Muscle layer of duodenum (tissue), 2 donors: ENCODE measurements at regions not wholly inside any gene's neighbourhood (a gene's known extent, or its start where the extent isn't known, plus 50 kb on each side); places are given as distances from the start of the nearest gene placed in this dataset.

ENCODE experiments used
- H3K27ac ChIP-seq: one replicate; pipeline ENCODE4 v1.7.0; 2013; ENCODE audit warnings: mild to moderate bottlenecking, low read length
- H3K27me3 ChIP-seq: one replicate; pipeline ENCODE4 v1.7.0; 2013; ENCODE audit warnings: low read depth, mild to moderate bottlenecking, control low read depth, low read length
- H3K36me3 ChIP-seq, 2 donors: one replicate each; pipeline ENCODE4 v1.7.0; 2013; ENCODE audit warnings: low read length in 2 of 2, control low read depth in 1 of 2, mild to moderate bottlenecking in 1 of 2; ENCODE audit not compliant: insufficient read depth in 2 of 2, control insufficient read depth in 1 of 2
- H3K4me1 ChIP-seq, 2 donors: one replicate each; pipeline ENCODE4 v1.7.0; 2013; ENCODE audit warnings: low read length in 2 of 2, mild to moderate bottlenecking in 2 of 2, control low read depth in 1 of 2, moderate library complexity in 1 of 2; ENCODE audit not compliant: insufficient read depth in 2 of 2, control insufficient read depth in 1 of 2
- H3K4me3 ChIP-seq, 2 donors: one replicate each; pipeline ENCODE4 v1.7.0; 2013; ENCODE audit warnings: low read length in 2 of 2, low read depth in 1 of 2, mild to moderate bottlenecking in 1 of 2
- H3K9me3 ChIP-seq, 2 donors: one replicate each; pipeline ENCODE4 v1.7.0; 2013; ENCODE audit warnings: low read length in 2 of 2, control low read depth in 1 of 2, mild to moderate bottlenecking in 1 of 2; ENCODE audit not compliant: control insufficient read depth in 1 of 2
- donor health status: healthy.

- H3K4me3 ChIP-seq, result no peak overlapping the region
- H3K27ac ChIP-seq, result no peak overlapping the region
- no peaks in the 10 kb centered on the region for H3K36me3 ChIP-seq
These were observed 131.2 kb upstream of the CDH4 start for GRCh38 chr20:61120595-61121515.

GRCh38 chr20:61121661-61122060 is 130.4 kb upstream of the CDH4 start:
- H3K27me3 ChIP-seq, result no peaks in the 10 kb centered on the region
- no peaks in the 10 kb centered on the region for H3K36me3 ChIP-seq
- no peaks in the 10 kb centered on the region for H3K9me3 ChIP-seq
- H3K4me1 ChIP-seq, result no peaks in the 10 kb centered on the region
- no peak overlapping the region for H3K4me3 ChIP-seq
- H3K27ac ChIP-seq, result no peak overlapping the region

More at GRCh38 chr20:61120595-61121515, 131.2 kb upstream of the CDH4 start:
- H3K4me1 ChIP-seq, result no peaks in the 10 kb centered on the region
- no peaks in the 10 kb centered on the region for H3K27me3 ChIP-seq
- H3K9me3 ChIP-seq, result no peaks in the 10 kb centered on the region

- H3K4me3 ChIP-seq, result no peak overlapping the region
- no peaks in the 10 kb centered on the region for H3K27me3 ChIP-seq
These were observed 128.8 kb upstream of the CDH4 start for GRCh38 chr20:61123286-61123685.

GRCh38 chr20:61123751-61124368 is 128.2 kb upstream of the CDH4 start:
- Histone ChIP-seq H3K4me3 (no peak overlapping the region), H3K36me3 (no peaks in the 10 kb centered on the region), H3K4me1 (no peaks in the 10 kb centered on the region), H3K27ac (no peak overlapping the region), H3K27me3 (no peaks in the 10 kb centered on the region), H3K9me3 (no peaks in the 10 kb centered on the region)

More at GRCh38 chr20:61123286-61123685, 128.8 kb upstream of the CDH4 start:
- Histone ChIP-seq H3K27ac (no peak overlapping the region), H3K36me3 (no peaks in the 10 kb centered on the region), H3K4me1 (no peaks in the 10 kb centered on the region), H3K9me3 (no peaks in the 10 kb centered on the region)

GRCh38 chr20:61125076-61125475 is 127.0 kb upstream of the CDH4 start:
- Histone ChIP-seq H3K4me1 (no peaks in the 10 kb centered on the region), H3K36me3 (no peaks in the 10 kb centered on the region), H3K4me3 (no peak overlapping the region), H3K9me3 (no peaks in the 10 kb centered on the region), H3K27ac (no peak overlapping the region), H3K27me3 (no peaks in the 10 kb centered on the region)

- H3K9me3 ChIP-seq, result no peaks in the 10 kb centered on the region
- H3K4me1 ChIP-seq, result no peaks in the 10 kb centered on the region
- no peaks in the 10 kb centered on the region for H3K36me3 ChIP-seq
- no peak overlapping the region for H3K4me3 ChIP-seq
- no peaks in the 10 kb centered on the region for H3K27me3 ChIP-seq
- H3K27ac ChIP-seq, result no peak overlapping the region
These were observed 126.4 kb upstream of the CDH4 start for GRCh38 chr20:61125546-61126180.

- H3K4me1 ChIP-seq, result no peaks in the 10 kb centered on the region
- no peak overlapping the region for H3K4me3 ChIP-seq
- H3K27ac ChIP-seq, result no peak overlapping the region
- no peaks in the 10 kb centered on the region for H3K36me3 ChIP-seq
- no peaks in the 10 kb centered on the region for H3K9me3 ChIP-seq
- H3K27me3 ChIP-seq, result no peaks in the 10 kb centered on the region
These were observed 125.5 kb upstream of the CDH4 start for GRCh38 chr20:61126369-61127195.

GRCh38 chr20:61127311-61128039 is 124.6 kb upstream of the CDH4 start:
- Histone ChIP-seq H3K36me3 (no peaks in the 10 kb centered on the region), H3K27ac (no peak overlapping the region), H3K4me3 (no peak overlapping the region), H3K9me3 (no peaks in the 10 kb centered on the region), H3K4me1 (no peaks in the 10 kb centered on the region), H3K27me3 (no peaks in the 10 kb centered on the region)

- no peaks in the 10 kb centered on the region for H3K9me3 ChIP-seq
- H3K27ac ChIP-seq, result no peak overlapping the region
- no peaks in the 10 kb centered on the region for H3K27me3 ChIP-seq
- no peaks in the 10 kb centered on the region for H3K36me3 ChIP-seq
- H3K4me3 ChIP-seq, result no peak overlapping the region
- H3K4me1 ChIP-seq, result no peaks in the 10 kb centered on the region
These were observed 123.3 kb upstream of the CDH4 start for GRCh38 chr20:61128701-61129269.

GRCh38 chr20:61129311-61129710 is 122.8 kb upstream of the CDH4 start:
- H3K4me1 ChIP-seq, result no peaks in the 10 kb centered on the region
- H3K9me3 ChIP-seq, result no peaks in the 10 kb centered on the region
- H3K4me3 ChIP-seq, result no peak overlapping the region
- no peak overlapping the region for H3K27ac ChIP-seq
- no peaks in the 10 kb centered on the region for H3K27me3 ChIP-seq
- H3K36me3 ChIP-seq, result no peaks in the 10 kb centered on the region
